ENCODE measurements at regions not wholly inside any gene's neighbourhood (a gene's known extent, or its start where the extent isn't known, plus 50 kb on each side); places are given as distances from the start of the nearest gene placed in this dataset.

DNA sequence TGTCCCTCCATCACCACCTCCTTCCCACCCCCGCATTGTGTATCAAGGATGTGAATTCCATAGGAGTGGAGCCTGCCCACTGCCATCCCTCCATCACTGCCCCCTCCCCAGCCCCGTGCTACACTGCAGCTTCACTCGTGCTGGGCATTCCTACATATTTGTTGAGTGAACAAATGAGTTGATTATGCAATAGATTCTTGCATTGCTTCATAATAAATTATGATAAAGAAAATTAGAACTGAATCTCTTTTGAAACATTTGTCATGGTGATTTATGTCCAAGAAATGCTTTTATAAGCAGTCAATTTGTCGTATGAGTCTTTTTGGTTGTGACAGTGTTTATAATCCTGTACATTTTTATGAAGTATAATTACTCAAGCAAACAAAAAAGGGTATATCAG, 83.2 kb downstream of the IRX1 start:
- no peaks in the 10 kb centered on the region for H3K36me3 ChIP-seq
- TF ChIP-seq EP300 (IDR thresholded peaks at IDR 0.05), result no peak
- TF ChIP-seq POLR2A (IDR thresholded peaks at IDR 0.05), result no peak
- no peak for TF ChIP-seq POLR2AphosphoS5 (IDR thresholded peaks at IDR 0.05)
- TF ChIP-seq, protein P1, sequence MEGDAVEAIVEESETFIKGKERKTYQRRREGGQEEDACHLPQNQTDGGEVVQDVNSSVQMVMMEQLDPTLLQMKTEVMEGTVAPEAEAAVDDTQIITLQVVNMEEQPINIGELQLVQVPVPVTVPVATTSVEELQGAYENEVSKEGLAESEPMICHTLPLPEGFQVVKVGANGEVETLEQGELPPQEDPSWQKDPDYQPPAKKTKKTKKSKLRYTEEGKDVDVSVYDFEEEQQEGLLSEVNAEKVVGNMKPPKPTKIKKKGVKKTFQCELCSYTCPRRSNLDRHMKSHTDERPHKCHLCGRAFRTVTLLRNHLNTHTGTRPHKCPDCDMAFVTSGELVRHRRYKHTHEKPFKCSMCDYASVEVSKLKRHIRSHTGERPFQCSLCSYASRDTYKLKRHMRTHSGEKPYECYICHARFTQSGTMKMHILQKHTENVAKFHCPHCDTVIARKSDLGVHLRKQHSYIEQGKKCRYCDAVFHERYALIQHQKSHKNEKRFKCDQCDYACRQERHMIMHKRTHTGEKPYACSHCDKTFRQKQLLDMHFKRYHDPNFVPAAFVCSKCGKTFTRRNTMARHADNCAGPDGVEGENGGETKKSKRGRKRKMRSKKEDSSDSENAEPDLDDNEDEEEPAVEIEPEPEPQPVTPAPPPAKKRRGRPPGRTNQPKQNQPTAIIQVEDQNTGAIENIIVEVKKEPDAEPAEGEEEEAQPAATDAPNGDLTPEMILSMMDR (IDR thresholded peaks at IDR 0.05), result no peak
- peaks cover 0 to 14% (median 10%) of the 10 kb centered on the region in 4 donors for H3K9me3 ChIP-seq
- no peaks in the 10 kb centered on the region for H3K4me1 ChIP-seq
- H3K27me3 ChIP-seq, result no peaks in the 10 kb centered on the region
- no peak for DNase-seq
- H3K4me3 ChIP-seq, result no peak overlapping the region
- WGBS, 5 donors, result 71 to 81% (median 76%) methylated on average over 4 of the region's 4 CpGs
- no peak overlapping the region for H3K27ac ChIP-seq
- intact Hi-C loops (cut with DNase I; ENCODE audit: low total_unique reads), result no loop called here

DNA sequence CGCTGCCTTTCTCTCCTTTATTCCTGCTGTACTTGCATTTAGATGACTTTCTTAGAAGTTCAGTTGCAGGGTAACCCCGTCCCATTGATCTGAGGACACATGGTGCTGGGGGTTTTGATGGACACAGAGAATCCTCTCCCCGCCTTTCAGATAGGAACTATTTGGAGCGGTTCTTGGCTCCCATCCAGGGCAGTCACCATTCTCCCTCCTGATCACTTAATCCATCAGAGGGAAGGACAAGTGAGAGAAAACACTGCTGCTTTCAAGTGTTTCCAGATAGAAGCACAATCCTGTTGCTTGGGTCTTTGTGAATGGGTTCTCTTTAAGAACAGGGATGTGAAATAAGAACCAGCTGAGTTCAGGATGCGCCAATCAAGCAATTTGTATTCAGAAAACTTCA, 85.2 kb downstream of the IRX1 start:
- Histone ChIP-seq H3K27me3 (no peaks in the 10 kb centered on the region), H3K27ac (no peak overlapping the region), H3K9me3 (peaks cover 0 to 14% (median 10%) of the 10 kb centered on the region in 4 donors), H3K36me3 (no peaks in the 10 kb centered on the region), H3K4me3 (no peak overlapping the region), H3K4me1 (no peaks in the 10 kb centered on the region)
- TF ChIP-seq EP300 (IDR thresholded peaks at IDR 0.05) (no peak), POLR2AphosphoS5 (IDR thresholded peaks at IDR 0.05) (no peak), POLR2A (IDR thresholded peaks at IDR 0.05) (no peak)
- TF ChIP-seq, protein P1 (IDR thresholded peaks at IDR 0.05), result no peak
- WGBS, 5 donors, result 76 to 82% (median 80%) methylated on average over 5 of the region's 5 CpGs
- intact Hi-C loops (cut with DNase I; ENCODE audit: low total_unique reads), result no loop called here
- no peak for DNase-seq

DNA sequence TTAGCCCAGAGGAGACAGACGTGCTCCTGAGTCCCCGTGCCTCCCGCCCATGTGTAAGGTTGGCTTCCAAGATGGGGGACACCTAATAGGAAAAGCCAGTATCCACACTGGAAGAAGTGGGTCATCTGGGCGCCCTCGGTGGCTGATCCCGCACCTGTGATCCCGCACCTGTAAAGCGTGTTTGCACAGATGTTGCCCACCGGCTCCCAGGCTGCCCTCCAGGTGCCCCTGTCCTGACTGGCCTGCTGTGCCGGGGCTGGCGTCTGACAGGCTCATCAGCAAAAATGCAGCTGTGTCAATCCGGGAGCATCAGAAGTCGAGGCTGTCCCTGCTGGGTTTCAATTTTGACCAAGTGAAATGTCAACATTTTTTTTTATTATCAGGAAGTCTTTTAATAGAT, 88.5 kb downstream of the IRX1 start:
- TF ChIP-seq POLR2A (IDR thresholded peaks at IDR 0.05) (no peak), POLR2AphosphoS5 (IDR thresholded peaks at IDR 0.05) (no peak), EP300 (IDR thresholded peaks at IDR 0.05) (no peak)
- TF ChIP-seq, protein P1 (IDR thresholded peaks at IDR 0.05), result no peak
- Histone ChIP-seq H3K4me3 (no peak overlapping the region), H3K27ac (no peak overlapping the region), H3K36me3 (no peaks in the 10 kb centered on the region), H3K9me3 (peaks cover 0 to 5% (median 0%) of the 10 kb centered on the region in 4 donors), H3K4me1 (no peaks in the 10 kb centered on the region), H3K27me3 (no peaks in the 10 kb centered on the region)
- no peak for DNase-seq
- intact Hi-C loops (cut with DNase I; ENCODE audit: low total_unique reads), result no loop called here
- 75 to 78% (median 77%) methylated on average over 11 to 13 of the region's 13 CpGs for WGBS, 5 donors

DNA sequence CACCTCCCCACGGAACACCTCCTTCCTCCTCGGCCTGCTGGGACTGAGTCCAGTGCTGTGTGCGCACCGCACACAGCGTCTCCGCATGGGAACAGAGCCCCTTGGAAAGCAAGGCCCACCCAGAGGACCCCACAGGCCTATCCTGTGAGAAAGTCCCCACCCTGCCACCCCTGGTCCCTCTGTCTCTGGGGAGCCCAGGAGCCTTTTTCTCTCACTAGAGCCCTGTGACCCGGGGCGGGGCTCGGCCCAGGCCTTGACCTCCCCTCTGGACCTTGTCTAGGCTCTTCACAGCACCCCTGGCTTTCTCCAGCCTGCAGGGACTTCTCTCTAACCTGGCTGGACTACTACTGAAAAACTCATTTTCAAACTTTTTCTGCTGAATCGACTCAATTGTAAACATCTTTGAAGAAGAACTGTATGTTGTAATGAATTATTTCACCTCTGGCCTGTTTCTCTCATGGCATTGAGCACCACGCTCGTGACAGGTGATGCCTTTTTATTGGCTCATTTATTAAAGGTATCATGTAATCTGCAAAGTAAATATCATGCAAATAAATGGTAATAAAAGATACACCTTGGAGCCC, 89.2 kb downstream of the IRX1 start:
- 85 to 91% (median 88%) methylated on average over 12 of the region's 12 CpGs for WGBS, 5 donors
- H3K27ac ChIP-seq, result no peak overlapping the region
- H3K27me3 ChIP-seq, result no peaks in the 10 kb centered on the region
- H3K36me3 ChIP-seq, result no peaks in the 10 kb centered on the region
- no peak for DNase-seq
- peaks cover 0 to under 1% (median 0%) of the 10 kb centered on the region in 4 donors for H3K9me3 ChIP-seq
- H3K4me3 ChIP-seq, result no peak overlapping the region
- TF ChIP-seq EP300 (IDR thresholded peaks at IDR 0.05) (no peak), POLR2A (IDR thresholded peaks at IDR 0.05) (no peak), POLR2AphosphoS5 (IDR thresholded peaks at IDR 0.05) (no peak)
- TF ChIP-seq, protein P1 (IDR thresholded peaks at IDR 0.05), result no peak
- no peaks in the 10 kb centered on the region for H3K4me1 ChIP-seq
- intact Hi-C loops (cut with DNase I; ENCODE audit: low total_unique reads), result no loop called here
